D721Med (cell line): ENCODE measurements at regions not wholly inside any gene's neighbourhood (a gene's known extent, or its start where the extent isn't known, plus 50 kb on each side); places are given as distances from the start of the nearest gene placed in this dataset.

Experiments used
- DNase-seq: peaks from one replicate; pipeline ENCODE4 v3.0.0; 2011; ENCODE audit warnings: low spot score; ENCODE audit not compliant: insufficient read length
- FAIRE-seq: peaks from 2 replicates; lab custom pipeline; 2011; peaks lifted over from hg19 to GRCh38; lab: Jason Lieb, UNC
- CTCF ChIP-seq: IDR thresholded peaks from 2 replicates; pipeline ENCODE4 v1.5.1; 2012; ENCODE audit warnings: mild to moderate bottlenecking, control low read depth; ENCODE audit not compliant: insufficient read depth; ENCODE audit errors: missing control alignments

- no peak for FAIRE-seq
- TF ChIP-seq CTCF, result no peak
- no peak for DNase-seq
These were observed 281.8 kb downstream of the RNF144B start for GRCh38 chr6:18668994-18669393.

GRCh38 chr6:18672852-18673251 lies 285.7 kb downstream of the RNF144B start:
- DNase-seq (no peak), FAIRE-seq (no peak)
- TF ChIP-seq CTCF, result no peak

- FAIRE-seq, result no peak
- TF ChIP-seq CTCF, result no peak
- no peak for DNase-seq
These were observed 287.2 kb downstream of the RNF144B start for GRCh38 chr6:18674346-18674745.

GRCh38 chr6:18675881-18676280 lies 288.7 kb downstream of the RNF144B start:
- DNase-seq (no peak), FAIRE-seq (no peak)
- no peak for TF ChIP-seq CTCF

DNA sequence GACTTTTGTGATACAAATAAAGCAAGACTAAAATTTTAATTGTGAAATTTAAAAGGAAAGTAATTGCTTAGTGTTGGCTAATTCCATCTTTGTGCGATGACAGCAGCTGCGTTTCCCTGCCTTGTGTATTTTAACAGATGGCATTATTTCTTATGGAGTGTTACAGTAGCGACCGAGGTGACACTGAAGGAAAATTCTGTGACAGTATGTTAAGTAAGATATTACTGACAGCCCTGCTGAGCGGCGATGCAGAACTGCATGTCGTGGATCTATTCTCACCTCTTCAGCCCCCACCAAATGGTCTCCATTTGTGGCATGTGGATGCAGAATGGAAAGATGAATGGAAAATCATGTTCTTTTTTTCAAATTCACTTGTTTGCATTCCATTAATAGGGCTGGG lies 289.4 kb downstream of the RNF144B start:
- no peak for TF ChIP-seq CTCF
- FAIRE-seq, result no peak
- DNase-seq, result no peak

- FAIRE-seq (no peak), DNase-seq (no peak)
- peak; percentile 10 for TF ChIP-seq CTCF
These were observed 293.7 kb downstream of the RNF144B start for GRCh38 chr6:18680842-18681241.

DNA sequence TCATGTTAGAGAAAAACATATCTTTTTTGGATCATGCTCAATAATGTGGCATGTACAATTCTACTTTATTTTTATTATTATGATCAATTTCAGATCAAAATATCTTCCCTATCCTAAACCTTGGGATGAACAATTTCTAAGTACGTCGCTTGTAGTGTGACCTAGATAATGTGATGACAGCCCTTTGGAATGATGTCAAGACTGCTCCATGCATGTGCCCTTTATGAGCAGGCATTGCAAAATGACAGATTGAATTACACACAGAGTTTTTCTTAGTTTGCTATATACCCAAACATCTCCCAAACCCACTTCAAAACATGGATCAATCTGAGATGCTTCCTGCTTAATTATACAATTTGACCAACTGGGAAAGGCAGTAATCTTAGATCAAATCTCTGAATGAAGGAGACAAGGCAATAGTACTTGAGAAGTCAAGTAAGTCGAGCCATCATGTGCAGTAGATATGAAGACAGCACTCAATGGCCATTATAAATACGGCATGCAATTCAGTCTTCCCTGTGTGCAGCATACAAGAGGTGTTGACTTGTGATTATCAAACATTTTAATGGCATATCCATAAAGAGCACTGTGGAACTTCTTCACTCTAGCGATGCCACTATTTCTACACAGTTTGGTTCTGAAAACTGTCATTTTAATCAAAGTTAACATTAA lies 294.8 kb downstream of the RNF144B start:
- TF ChIP-seq CTCF, result no peak
- FAIRE-seq, result no peak
- no peak for DNase-seq
